SK-N-MC (cell line): ENCODE measurements at regions not wholly inside any gene's neighbourhood (a gene's known extent, or its start where the extent isn't known, plus 50 kb on each side); places are given as distances from the start of the nearest gene placed in this dataset.

Experiments
- EZH2 ChIP-seq: fragments of 200-600 bp; sonication (generic); IDR thresholded peaks from one replicate; pipeline ENCODE4 v1.6.1; 2017; ENCODE audit warnings: antibody characterized with exemption
- FOXP2 ChIP-seq: optimal IDR thresholded peaks from 2 replicates; pipeline ENCODE3; 2011; ENCODE audit warnings: mild to moderate bottlenecking, moderate library complexity; ENCODE audit not compliant: insufficient read depth; ENCODE audit errors: extremely low read length, control extremely low read depth
- POLR2AphosphoS5 ChIP-seq: IDR thresholded peaks from 2 replicates; pipeline ENCODE4 v1.6.1; 2012; ENCODE audit warnings: mild to moderate bottlenecking, low read depth, low read length, borderline replicate concordance

DNA sequence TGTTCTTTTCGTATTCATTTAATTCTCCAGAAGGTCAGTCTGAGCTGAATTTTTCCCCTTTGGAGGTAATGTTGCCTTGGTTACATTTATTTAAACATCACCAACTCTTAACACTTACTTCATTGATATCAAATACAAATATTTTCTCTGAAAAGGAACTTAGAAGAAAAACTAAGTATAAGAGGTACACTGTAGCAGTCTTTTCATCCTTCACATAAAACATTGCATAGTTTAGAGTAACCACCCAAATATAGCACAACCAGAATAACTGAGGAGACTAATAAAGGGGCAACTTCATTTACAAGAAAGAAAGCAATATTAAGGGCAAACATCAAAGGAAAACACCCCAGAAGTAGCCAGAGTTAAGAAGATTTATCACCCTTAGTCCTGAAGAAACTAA lies 1115.0 kb upstream of the POT1 start:
- TF ChIP-seq EZH2 (no peak), POLR2AphosphoS5 (no peak), FOXP2 (no peak)
